ENCODE measurements at regions not wholly inside any gene's neighbourhood (a gene's known extent, or its start where the extent isn't known, plus 50 kb on each side); places are given as distances from the start of the nearest gene placed in this dataset.

GRCh38 chrX:39600222-39600621 is 497.5 kb downstream of the BCOR start:
- TF ChIP-seq CTCF (IDR thresholded peaks at IDR 0.05) (no peak), POLR2A (IDR thresholded peaks at IDR 0.05) (no peak)

All from body of pancreas (tissue), 4 donors.